ENCODE measurements at regions not wholly inside any gene's neighbourhood (a gene's known extent, or its start where the extent isn't known, plus 50 kb on each side); places are given as distances from the start of the nearest gene placed in this dataset.

DNA sequence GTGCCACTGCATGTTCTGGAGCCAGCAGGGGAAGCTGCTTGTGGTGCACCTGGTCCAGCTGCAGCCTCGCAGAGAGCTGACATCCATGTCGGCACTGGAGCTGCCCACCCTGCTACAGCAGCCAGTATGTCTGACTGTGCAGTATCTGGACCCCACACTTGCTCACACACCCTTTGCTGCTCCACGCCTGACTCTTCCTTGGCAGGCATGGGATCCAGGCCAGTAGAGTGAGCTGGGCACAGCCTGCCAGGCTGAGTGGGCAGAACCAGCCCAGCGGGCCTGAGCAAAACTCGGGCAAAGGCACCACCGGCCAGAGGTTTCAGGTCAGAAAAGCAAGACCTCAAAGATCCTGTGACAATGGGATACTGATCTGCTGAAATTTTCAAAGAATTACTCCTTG is 690.1 kb downstream of the STPG2 start:
- Histone ChIP-seq H3K9ac (ENCODE audit: low read depth, low read length) (no peak overlapping the region), H3K9me1 (ENCODE audit: insufficient read depth, low read length) (no peaks in the 10 kb centered on the region), H2AFZ (replicated peaks; ENCODE audit: low read length, poor library complexity) (no peak overlapping the region), H4K91ac (ENCODE audit: insufficient read depth, low read depth, low read length) (no peak overlapping the region), H2BK5ac (ENCODE audit: low read depth, low read length, poor library complexity, severe bottlenecking) (no peak overlapping the region), H3K4ac (ENCODE audit: low read depth, low read length) (no peak overlapping the region), H3K27me3 (ENCODE audit: control insufficient read depth, insufficient read depth, low read length) (no peaks in the 10 kb centered on the region), H4K8ac (ENCODE audit: low read depth in 2 of 2, low read length in 2 of 2) (no peak overlapping the region), H3K56ac (ENCODE audit: extremely low read depth, insufficient read depth, low read length) (no peak overlapping the region), H3K14ac (replicated peaks; ENCODE audit: low read depth, low read length) (no peak overlapping the region), H2AK5ac (ENCODE audit: low read depth, low read length) (no peak overlapping the region), H4K20me1 (ENCODE audit: insufficient read depth, low read length) (no peaks in the 10 kb centered on the region), H4K5ac (ENCODE audit: low read depth, low read length) (no peak overlapping the region), H3K23ac (ENCODE audit: low read depth, low read length) (no peak overlapping the region), H2BK15ac (ENCODE audit: low read depth, low read length) (no peak overlapping the region), H3K4me1 (ENCODE audit: control insufficient read depth, insufficient read depth, low read length) (no peaks in the 10 kb centered on the region), H3K4me3 (ENCODE audit: insufficient read depth, low read depth, low read length) (no peak overlapping the region), H3K9me3 (ENCODE audit: control insufficient read depth, insufficient read depth, low read length) (peaks cover 21% of the 10 kb centered on the region), H3K79me1 (ENCODE audit: low read depth in 1 of 2, low read length in 2 of 2) (no peaks in the 10 kb centered on the region), H3K18ac (ENCODE audit: low read depth, low read length) (no peak overlapping the region), H3K27ac (ENCODE audit: insufficient read depth, low read length) (no peak overlapping the region), H3K4me2 (ENCODE audit: low read depth, low read length) (no peak overlapping the region), H3K36me3 (ENCODE audit: control insufficient read depth, insufficient read depth, low read length) (no peaks in the 10 kb centered on the region), H2BK120ac (ENCODE audit: low read depth, low read length) (no peak overlapping the region), H2AK9ac (replicated peaks; ENCODE audit: low read depth, low read length, poor library complexity) (no peak overlapping the region), H2BK20ac (ENCODE audit: low read depth, low read length) (no peak overlapping the region)
- ChIA-PET CTCF (no interaction called here), POLR2A (ENCODE audit: unreplicated experiment) (no interaction called here)
- intact Hi-C loops (cut with micrococcal nuclease) (no loop called here), dilution Hi-C loops (cut with HindIII; ENCODE audit: low sequenced_read_pairs, unreplicated experiment) (no loop called here), in situ Hi-C loops (cut with MboI; ENCODE audit: low sequenced_read_pairs) (no loop called here)
- 42% methylated on average over 2 of the region's 6 CpGs; no CpG with 5 or more reads in 1 of the 2 experiments for WGBS, 2 experiments (ENCODE audit: extremely low coverage in 2 of 2, insufficient read length in 1 of 2)
- TF ChIP-seq, protein P1, sequence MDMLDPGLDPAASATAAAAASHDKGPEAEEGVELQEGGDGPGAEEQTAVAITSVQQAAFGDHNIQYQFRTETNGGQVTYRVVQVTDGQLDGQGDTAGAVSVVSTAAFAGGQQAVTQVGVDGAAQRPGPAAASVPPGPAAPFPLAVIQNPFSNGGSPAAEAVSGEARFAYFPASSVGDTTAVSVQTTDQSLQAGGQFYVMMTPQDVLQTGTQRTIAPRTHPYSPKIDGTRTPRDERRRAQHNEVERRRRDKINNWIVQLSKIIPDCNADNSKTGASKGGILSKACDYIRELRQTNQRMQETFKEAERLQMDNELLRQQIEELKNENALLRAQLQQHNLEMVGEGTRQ (IDR thresholded peaks at IDR 0.05; ENCODE audit: low read depth, low read length) = no peak
- TF ChIP-seq BHLHE40 (IDR thresholded peaks at IDR 0.05; ENCODE audit: low read depth, low read length) (no peak), CTCF (conservative IDR thresholded peaks at IDR 0.05; ENCODE audit: low read depth, low read length) (no peak), FOS (IDR thresholded peaks at IDR 0.05; ENCODE audit: low read depth, low read length) (no peak), CEBPB (IDR thresholded peaks at IDR 0.05; ENCODE audit: low read depth, low read length) (no peak), CHD1 (IDR thresholded peaks at IDR 0.05; ENCODE audit: low read depth, low read length) (no peak), MXI1 (IDR thresholded peaks at IDR 0.05; ENCODE audit: borderline replicate concordance, low read depth, low read length) (no peak), POLR2A (IDR thresholded peaks at IDR 0.05; ENCODE audit: low read depth, low read length) (no peak), NFE2L2 (IDR thresholded peaks at IDR 0.05; ENCODE audit: low read depth, low read length) (no peak), SMC3 (IDR thresholded peaks at IDR 0.05; ENCODE audit: low read depth, low read length) (no peak), MAFK (IDR thresholded peaks at IDR 0.05; ENCODE audit: low read depth, low read length) (no peak), RFX5 (IDR thresholded peaks at IDR 0.05; ENCODE audit: low read depth, low read length) (no peak), RCOR1 (IDR thresholded peaks at IDR 0.05; ENCODE audit: insufficient replicate concordance, low read length) (no peak), MAZ (IDR thresholded peaks at IDR 0.05; ENCODE audit: borderline replicate concordance, low read depth, low read length) (no peak), ELK1 (IDR thresholded peaks at IDR 0.05; ENCODE audit: borderline replicate concordance, low read depth, low read length) (no peak), RAD21 (IDR thresholded peaks at IDR 0.05; ENCODE audit: low read length) (no peak)
- BruUV-seq (replicated peaks) = no TSS peak
- ATAC-seq (ENCODE audit: low read depth) = no peak
- no peak for DNase-seq
